LNCAP (cell line): ENCODE measurements at regions not wholly inside any gene's neighbourhood (a gene's known extent, or its start where the extent isn't known, plus 50 kb on each side); places are given as distances from the start of the nearest gene placed in this dataset.

ENCODE experiments used
- TF ChIP-seq, protein P1 (sequence below): fragments of 450-650 bp; IDR thresholded peaks from 2 replicates; pipeline ENCODE4 v1.5.1; 2017; ENCODE audit warnings: mild to moderate bottlenecking

DNA sequence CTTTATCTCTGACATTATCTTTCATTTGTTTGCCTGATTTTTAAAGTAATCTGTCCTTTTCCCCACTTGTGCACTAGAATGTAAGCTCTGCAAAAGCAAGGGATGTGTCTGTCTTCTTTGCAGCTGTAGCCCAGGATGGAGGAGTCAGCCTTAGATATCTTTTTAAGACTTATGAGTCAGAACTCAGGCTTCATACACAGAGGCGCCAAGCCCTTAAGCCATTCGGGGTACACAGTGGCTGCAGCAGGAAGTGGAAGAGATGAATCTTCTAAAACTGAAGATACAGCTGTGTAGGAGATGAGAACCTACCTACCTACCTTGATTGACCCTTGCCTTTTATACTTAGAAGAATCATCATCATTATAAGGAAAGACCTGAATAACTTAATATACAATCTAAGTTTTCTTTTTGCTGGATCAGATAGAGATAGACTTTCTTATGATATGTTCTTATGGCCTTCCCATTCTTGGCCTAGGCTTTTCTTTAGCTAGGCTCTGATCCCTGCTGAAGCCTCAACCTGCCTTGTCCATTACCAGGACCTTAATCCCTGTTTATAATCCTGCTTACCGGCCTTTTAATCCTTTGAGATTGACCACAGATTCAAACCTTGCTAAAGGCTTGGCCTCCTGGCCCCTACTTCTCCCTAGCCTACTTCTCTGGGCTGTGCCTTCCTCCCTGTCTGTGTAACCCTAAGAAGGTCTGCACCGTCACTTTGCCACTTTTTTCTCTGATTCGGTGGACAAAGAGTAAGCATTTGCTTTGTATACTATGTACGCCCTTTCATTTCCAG, 304.5 kb downstream of the PRL start:
- TF ChIP-seq, protein P1, sequence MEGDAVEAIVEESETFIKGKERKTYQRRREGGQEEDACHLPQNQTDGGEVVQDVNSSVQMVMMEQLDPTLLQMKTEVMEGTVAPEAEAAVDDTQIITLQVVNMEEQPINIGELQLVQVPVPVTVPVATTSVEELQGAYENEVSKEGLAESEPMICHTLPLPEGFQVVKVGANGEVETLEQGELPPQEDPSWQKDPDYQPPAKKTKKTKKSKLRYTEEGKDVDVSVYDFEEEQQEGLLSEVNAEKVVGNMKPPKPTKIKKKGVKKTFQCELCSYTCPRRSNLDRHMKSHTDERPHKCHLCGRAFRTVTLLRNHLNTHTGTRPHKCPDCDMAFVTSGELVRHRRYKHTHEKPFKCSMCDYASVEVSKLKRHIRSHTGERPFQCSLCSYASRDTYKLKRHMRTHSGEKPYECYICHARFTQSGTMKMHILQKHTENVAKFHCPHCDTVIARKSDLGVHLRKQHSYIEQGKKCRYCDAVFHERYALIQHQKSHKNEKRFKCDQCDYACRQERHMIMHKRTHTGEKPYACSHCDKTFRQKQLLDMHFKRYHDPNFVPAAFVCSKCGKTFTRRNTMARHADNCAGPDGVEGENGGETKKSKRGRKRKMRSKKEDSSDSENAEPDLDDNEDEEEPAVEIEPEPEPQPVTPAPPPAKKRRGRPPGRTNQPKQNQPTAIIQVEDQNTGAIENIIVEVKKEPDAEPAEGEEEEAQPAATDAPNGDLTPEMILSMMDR, result no peak

DNA sequence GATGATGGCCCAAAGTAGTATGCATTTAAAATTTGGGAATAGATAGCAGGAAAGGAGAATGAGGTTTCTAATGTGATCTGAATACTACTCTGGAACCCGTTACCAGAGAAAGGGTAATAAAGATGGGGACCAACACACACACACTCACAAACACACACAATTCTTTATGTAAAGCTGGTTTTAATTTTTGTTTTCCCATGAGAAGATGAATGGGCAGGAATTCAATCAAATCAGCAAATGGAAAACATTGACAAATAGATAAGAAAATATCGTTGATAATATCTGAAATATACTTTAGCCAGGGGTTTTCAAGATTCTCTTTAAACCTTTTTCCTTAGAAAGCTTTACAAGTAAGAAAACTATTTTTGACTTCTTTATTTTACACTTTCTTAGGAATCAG, 303.0 kb downstream of the PRL start:
- TF ChIP-seq, protein P1, result no peak

DNA sequence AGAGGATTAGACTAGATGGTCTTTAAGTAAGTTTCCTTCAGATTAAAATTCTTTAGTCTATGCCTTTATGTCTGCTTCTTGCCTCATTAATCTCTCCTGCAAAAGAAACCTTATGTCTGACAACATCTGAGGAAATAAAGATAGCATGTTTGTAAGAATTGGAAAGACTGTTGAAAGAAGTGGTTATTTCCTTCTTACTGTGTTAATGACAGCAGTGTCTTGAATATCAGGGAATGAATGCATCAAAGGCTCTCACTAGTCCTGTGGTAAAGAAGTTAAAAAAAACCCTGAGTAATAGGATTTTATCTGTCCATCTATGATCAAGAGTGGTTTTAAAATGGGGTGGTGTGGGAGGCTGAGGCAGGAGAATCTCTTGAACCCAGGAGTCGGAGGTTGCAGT, 302.0 kb downstream of the PRL start:
- TF ChIP-seq, protein P1, result no peak

DNA sequence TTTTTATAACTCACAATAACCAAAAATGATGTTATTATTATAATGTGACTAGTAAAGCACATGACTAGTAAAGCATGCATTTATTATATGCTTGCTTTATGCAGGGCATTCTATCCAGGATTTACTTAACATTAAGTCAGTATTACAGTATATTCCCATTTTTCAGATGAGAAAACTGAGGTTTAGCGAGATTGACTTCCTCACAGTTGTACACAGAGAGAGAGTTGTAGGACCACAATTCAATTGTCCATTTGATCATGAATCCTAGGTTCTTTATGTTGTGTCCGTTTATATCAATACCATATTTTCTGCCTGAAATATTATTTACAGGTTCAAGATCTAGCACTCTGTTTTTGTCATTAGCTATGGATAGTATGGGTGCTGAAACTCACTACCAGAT, 301.5 kb downstream of the PRL start:
- TF ChIP-seq, protein P1, result no peak

DNA sequence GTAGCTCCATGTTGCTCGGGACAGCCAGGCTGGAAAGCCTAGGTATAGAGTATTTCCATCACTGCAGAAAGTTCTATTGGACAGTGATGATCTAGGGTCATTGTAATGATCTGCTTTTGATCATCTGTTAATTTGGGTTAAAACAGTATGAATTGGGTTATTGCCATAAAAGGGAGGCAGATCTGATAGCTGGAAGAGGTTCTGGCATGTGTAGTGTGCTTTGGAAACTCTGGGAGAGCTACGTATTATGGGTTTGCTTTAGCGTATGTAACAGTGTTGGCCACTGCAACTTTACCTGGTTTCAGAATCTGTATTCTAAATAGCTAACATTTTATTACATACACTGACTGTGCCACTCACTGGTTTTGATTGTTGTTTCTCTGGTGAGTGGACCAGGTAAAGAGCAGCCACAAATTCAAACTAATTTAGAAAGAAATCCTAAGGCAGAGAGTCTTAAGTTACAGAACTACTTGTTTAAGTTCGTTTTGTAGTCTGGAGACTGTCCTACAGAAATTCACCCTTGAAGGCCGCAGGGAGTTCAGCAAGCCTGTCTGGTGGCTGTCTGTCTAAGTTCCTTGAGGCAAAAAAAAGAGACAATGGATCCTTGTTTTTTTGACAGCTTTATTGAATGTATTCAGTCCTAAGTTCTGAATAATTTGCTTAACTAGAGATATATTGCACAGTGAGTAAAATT, 300.3 kb downstream of the PRL start:
- TF ChIP-seq, protein P1, result no peak

DNA sequence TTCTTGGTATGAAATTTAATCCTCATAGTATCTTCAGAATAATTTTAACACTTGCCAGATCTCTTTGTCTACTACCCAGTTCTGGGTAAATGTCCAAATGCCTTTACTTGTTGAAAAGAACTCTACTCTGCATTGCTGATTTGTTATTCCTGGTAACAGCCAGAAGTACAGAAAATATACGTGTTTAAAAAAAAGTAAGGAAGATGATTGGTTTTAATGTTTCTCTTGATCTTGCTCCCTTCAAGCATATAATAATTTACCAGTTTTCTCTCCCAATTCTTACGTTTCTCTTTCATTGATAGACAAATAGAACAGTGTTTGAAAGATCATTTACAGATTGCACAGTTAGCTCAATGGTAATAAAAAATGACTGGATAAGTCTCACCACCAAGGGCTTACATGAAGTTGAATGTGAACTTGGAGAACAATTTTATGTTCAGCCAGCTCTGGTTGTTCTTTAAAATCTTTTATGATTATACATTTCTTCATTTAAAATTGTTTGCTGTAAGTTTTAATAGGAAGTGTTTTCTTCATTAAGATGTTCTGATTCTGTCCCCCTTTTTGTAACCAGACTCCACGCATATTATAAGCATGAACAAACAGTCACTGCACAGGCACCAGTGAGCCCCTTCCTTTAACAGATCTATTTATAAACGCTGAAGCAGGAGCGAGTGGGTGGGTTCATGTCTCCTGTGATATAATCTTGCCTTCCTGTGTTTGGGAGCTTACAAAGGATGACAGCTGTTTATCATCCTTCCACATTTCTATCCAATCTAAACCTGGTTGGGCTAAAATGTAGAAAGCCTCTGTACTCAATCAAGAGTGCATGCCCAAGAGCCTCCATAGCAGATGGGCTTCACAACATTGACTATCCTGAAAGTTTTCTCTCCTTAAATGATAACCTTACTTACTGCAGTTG, 299.5 kb downstream of the PRL start:
- TF ChIP-seq, protein P1, result no peak

DNA sequence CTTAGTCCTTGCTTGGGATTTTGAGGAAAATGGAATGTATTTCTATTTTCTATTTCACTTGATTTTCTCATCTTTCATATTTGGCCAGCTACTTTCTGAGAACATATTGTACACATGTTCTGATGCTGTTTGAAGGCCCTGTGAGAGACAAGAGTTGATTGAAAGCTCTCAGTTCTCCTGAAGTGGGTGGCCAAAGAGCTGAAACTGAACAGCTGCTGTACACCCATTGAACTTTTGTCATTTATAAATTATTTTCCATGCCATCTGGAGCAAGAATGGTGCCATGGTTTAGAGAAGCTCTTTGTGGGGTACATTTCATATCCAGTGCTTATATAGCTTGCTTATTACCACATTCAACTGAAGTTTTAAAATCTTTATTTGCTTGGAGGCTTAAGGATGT, 298.3 kb downstream of the PRL start:
- TF ChIP-seq, protein P1, result no peak
